Skin of body (tissue), 1 donor: ENCODE measurements at regions not wholly inside any gene's neighbourhood (a gene's known extent, or its start where the extent isn't known, plus 50 kb on each side); places are given as distances from the start of the nearest gene placed in this dataset.
"Not testable (repeated sequence)": the region's sequence is repeated elsewhere in the genome, so short reads cannot be mapped to it uniquely, and the experiment has no call there.

ENCODE experiments used
- DNase-seq: peaks from one replicate; lab custom pipeline; 2025; lab: John Stamatoyannopoulos, UW

GRCh38 chr3:34584971-34585370 lies 786.5 kb downstream of the PDCD6IP start:
- DNase-seq = no peak

- DNase-seq = no peak
Observed at GRCh38 chr3:34599595-34599994, 801.2 kb downstream of the PDCD6IP start.

- DNase-seq = no peak
Observed at GRCh38 chr3:34619990-34620389, 821.6 kb downstream of the PDCD6IP start.

- no peak for DNase-seq
Observed at GRCh38 chr3:34626699-34627098, 828.3 kb downstream of the PDCD6IP start.

- no peak for DNase-seq
Observed at GRCh38 chr3:34634939-34635338, 836.5 kb downstream of the PDCD6IP start.

GRCh38 chr3:34635352-34635850 lies 837.0 kb downstream of the PDCD6IP start:
- no peak for DNase-seq

- DNase-seq = no peak
Observed at GRCh38 chr3:34646911-34647460, 848.6 kb downstream of the PDCD6IP start.

GRCh38 chr3:34650131-34650530 lies 851.7 kb downstream of the PDCD6IP start:
- DNase-seq = no peak

GRCh38 chr3:34668915-34669314 lies 870.5 kb downstream of the PDCD6IP start:
- no peak for DNase-seq

- DNase-seq = no peak
Observed at GRCh38 chr3:34669490-34669889, 871.1 kb downstream of the PDCD6IP start.

- DNase-seq = no peak
Observed at GRCh38 chr3:34675383-34676120, 877.1 kb downstream of the PDCD6IP start.

- DNase-seq = no peak
Observed at GRCh38 chr3:34676436-34676835, 878.0 kb downstream of the PDCD6IP start.

GRCh38 chr3:34678575-34678974 lies 880.1 kb downstream of the PDCD6IP start:
- no peak for DNase-seq

GRCh38 chr3:34679055-34679454 lies 880.6 kb downstream of the PDCD6IP start:
- not testable (repeated sequence) for DNase-seq

- no peak for DNase-seq
Observed at GRCh38 chr3:34683851-34684250, 885.4 kb downstream of the PDCD6IP start.

- no peak for DNase-seq
Observed at GRCh38 chr3:34686541-34686940, 888.1 kb downstream of the PDCD6IP start.

GRCh38 chr3:34687671-34688070 lies 889.2 kb downstream of the PDCD6IP start:
- no peak for DNase-seq

GRCh38 chr3:34696831-34697230 lies 898.4 kb downstream of the PDCD6IP start:
- no peak for DNase-seq

- DNase-seq = no peak
Observed at GRCh38 chr3:34703053-34703452, 904.6 kb downstream of the PDCD6IP start.

GRCh38 chr3:34724916-34725499 lies 914.3 kb upstream of the ARPP21 start:
- no peak for DNase-seq

GRCh38 chr3:34725774-34726173 lies 913.6 kb upstream of the ARPP21 start:
- DNase-seq = no peak

- DNase-seq = no peak
Observed at GRCh38 chr3:34727700-34728099, 911.6 kb upstream of the ARPP21 start.

GRCh38 chr3:34742151-34742550 lies 897.2 kb upstream of the ARPP21 start:
- DNase-seq = no peak
